Activated CD4-positive, alpha-beta T cell treated with anti-CD3 and anti-CD28 coated beads, Interleukin-2, amount 10 ng/mL, durations not matched to agents 7 days and 5 days (primary cell): ENCODE measurements at regions not wholly inside any gene's neighbourhood (a gene's known extent, or its start where the extent isn't known, plus 50 kb on each side); places are given as distances from the start of the nearest gene placed in this dataset.

Experiments used
- CTCF ChIA-PET: fragments of 350-600 bp; sonication (Branson Sonifier 250); formaldehyde crosslinking; loops from one replicate; lab custom pipeline; 2021; ENCODE audit warnings: antibody characterized with exemption; lab: Charles Lee
- POLR2A ChIA-PET: fragments of 350-600 bp; sonication (Branson Sonifier 250); formaldehyde crosslinking; loops from one replicate; lab custom pipeline; 2021; ENCODE audit warnings: antibody characterized with exemption; lab: Charles Lee
- DNase-seq: peaks from one replicate; pipeline ENCODE4 v3.0.0-alpha.2; 2020
- H3K27ac Mint-ChIP-seq: one replicate; pipeline ENCODE4 v1.8.0; 2021; ENCODE audit warnings: mild to moderate bottlenecking, moderate library complexity, mixed read lengths
- H3K27me3 Mint-ChIP-seq: one replicate; pipeline ENCODE4 v1.8.0; 2021; ENCODE audit warnings: mixed read lengths
- H3K36me3 Mint-ChIP-seq: one replicate; pipeline ENCODE4 v1.8.0; 2021; ENCODE audit warnings: low read depth, mixed read lengths
- H3K4me1 Mint-ChIP-seq: one replicate; pipeline ENCODE4 v1.8.0; 2021; ENCODE audit warnings: mixed read lengths
- H3K4me3 Mint-ChIP-seq: one replicate; pipeline ENCODE4 v1.8.0; 2021; ENCODE audit warnings: mild to moderate bottlenecking, moderate library complexity, mixed read lengths
- H3K9me3 Mint-ChIP-seq: one replicate; pipeline ENCODE4 v1.8.0; 2021; ENCODE audit warnings: mixed read lengths

- no peak overlapping the region for H3K27ac Mint-ChIP-seq
- no peak for DNase-seq
- H3K4me3 Mint-ChIP-seq = no peak overlapping the region
- no peaks in the 10 kb centered on the region for H3K27me3 Mint-ChIP-seq
- ChIA-PET CTCF (interaction anchor here (1.2 kb wide), 1 partner anchor 16 kb away, joined by 3 read pairs; no protein-coding TSS in a partner anchor), POLR2A (no interaction called here)
- peaks cover 8% of the 10 kb centered on the region for H3K9me3 Mint-ChIP-seq
- no peaks in the 10 kb centered on the region for H3K36me3 Mint-ChIP-seq
- H3K4me1 Mint-ChIP-seq = no peaks in the 10 kb centered on the region
Observed at GRCh38 chr13:58858870-58859371, 1227.4 kb downstream of the PCDH17 start.

GRCh38 chr13:58865286-58865685, 1233.7 kb downstream of the PCDH17 start:
- CTCF ChIA-PET = interaction anchor here (1.4 kb wide), 1 partner anchor 18 kb away, joined by 3 read pairs; no protein-coding TSS in a partner anchor
- Mint-ChIP-seq H3K27ac (no peak overlapping the region), H3K4me3 (no peak overlapping the region), H3K36me3 (no peaks in the 10 kb centered on the region), H3K9me3 (peaks cover 1% of the 10 kb centered on the region), H3K27me3 (no peaks in the 10 kb centered on the region), H3K4me1 (no peaks in the 10 kb centered on the region)
- DNase-seq = no peak
- POLR2A ChIA-PET = no interaction called here

DNA sequence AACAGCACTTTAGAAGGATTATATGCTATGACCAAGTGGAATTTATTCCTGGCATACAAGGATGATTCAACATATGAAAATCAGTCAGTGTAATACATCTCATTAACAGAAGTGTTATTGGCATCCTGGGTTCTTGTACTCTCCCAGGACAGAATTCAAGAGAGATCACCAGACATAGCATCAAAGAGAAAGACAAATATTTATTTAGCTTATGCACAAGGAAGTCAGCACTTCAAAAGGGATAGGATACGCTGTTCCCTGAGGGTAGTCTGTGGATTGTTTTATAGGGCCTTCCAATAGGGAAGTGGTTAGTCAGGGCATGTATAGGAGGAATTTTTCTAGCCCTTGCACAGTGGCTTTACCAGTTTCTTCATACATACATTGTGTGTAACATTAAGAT, 1238.0 kb downstream of the PCDH17 start:
- H3K27me3 Mint-ChIP-seq = no peaks in the 10 kb centered on the region
- no peak overlapping the region for H3K4me3 Mint-ChIP-seq
- DNase-seq = no peak
- no peak overlapping the region for H3K27ac Mint-ChIP-seq
- H3K4me1 Mint-ChIP-seq = no peaks in the 10 kb centered on the region
- H3K9me3 Mint-ChIP-seq = peaks cover 1% of the 10 kb centered on the region
- ChIA-PET CTCF (no interaction called here), POLR2A (no interaction called here)
- H3K36me3 Mint-ChIP-seq = no peaks in the 10 kb centered on the region

- no peak for DNase-seq
- H3K36me3 Mint-ChIP-seq = no peaks in the 10 kb centered on the region
- no peaks in the 10 kb centered on the region for H3K4me1 Mint-ChIP-seq
- no peak overlapping the region for H3K4me3 Mint-ChIP-seq
- ChIA-PET CTCF (no interaction called here), POLR2A (no interaction called here)
- no peaks in the 10 kb centered on the region for H3K9me3 Mint-ChIP-seq
- no peaks in the 10 kb centered on the region for H3K27me3 Mint-ChIP-seq
- H3K27ac Mint-ChIP-seq = no peak overlapping the region
Observed at GRCh38 chr13:58876473-58876872, 1244.9 kb downstream of the PCDH17 start.

- DNase-seq = no peak
- H3K9me3 Mint-ChIP-seq = no peaks in the 10 kb centered on the region
- H3K4me3 Mint-ChIP-seq = no peak overlapping the region
- no peaks in the 10 kb centered on the region for H3K36me3 Mint-ChIP-seq
- H3K4me1 Mint-ChIP-seq = no peaks in the 10 kb centered on the region
- ChIA-PET CTCF (no interaction called here), POLR2A (no interaction called here)
- no peaks in the 10 kb centered on the region for H3K27me3 Mint-ChIP-seq
- no peak overlapping the region for H3K27ac Mint-ChIP-seq
Observed at GRCh38 chr13:58879114-58879513, 1247.6 kb downstream of the PCDH17 start.

GRCh38 chr13:58882516-58882915, 1251.0 kb downstream of the PCDH17 start:
- DNase-seq = no peak
- Mint-ChIP-seq H3K4me3 (no peak overlapping the region), H3K27ac (no peak overlapping the region), H3K36me3 (no peaks in the 10 kb centered on the region), H3K4me1 (no peaks in the 10 kb centered on the region), H3K27me3 (no peaks in the 10 kb centered on the region), H3K9me3 (no peaks in the 10 kb centered on the region)
- ChIA-PET POLR2A (no interaction called here), CTCF (no interaction called here)

DNA sequence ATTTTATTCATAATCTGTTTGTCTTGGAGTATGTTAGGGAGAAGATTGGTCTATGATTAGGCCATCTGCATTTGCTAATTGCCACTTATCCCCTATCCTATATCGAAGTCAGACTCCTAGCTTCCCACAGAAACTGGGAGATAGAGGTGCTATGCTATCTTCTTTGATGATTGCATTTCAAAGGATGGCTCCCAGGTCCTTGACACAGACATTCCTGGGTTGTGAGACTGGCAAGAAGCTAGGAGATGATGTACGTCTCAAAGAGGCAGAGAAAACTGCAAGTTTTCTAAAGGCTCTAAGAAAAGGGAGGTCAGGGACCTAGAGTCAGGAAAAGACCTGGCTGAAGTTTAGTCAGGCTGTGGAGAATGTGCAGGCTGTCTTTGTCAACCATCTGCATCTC, 1251.9 kb downstream of the PCDH17 start:
- CTCF ChIA-PET = no interaction called here

GRCh38 chr13:58884353-58885209, 1253.0 kb downstream of the PCDH17 start:
- H3K4me1 Mint-ChIP-seq = no peaks in the 10 kb centered on the region
- no peaks in the 10 kb centered on the region for H3K36me3 Mint-ChIP-seq
- H3K9me3 Mint-ChIP-seq = no peaks in the 10 kb centered on the region
- ChIA-PET CTCF (no interaction called here), POLR2A (no interaction called here)
- H3K27ac Mint-ChIP-seq = no peak overlapping the region
- H3K27me3 Mint-ChIP-seq = no peaks in the 10 kb centered on the region
- no peak for DNase-seq
- H3K4me3 Mint-ChIP-seq = no peak overlapping the region

More for the DNA sequence above, 1251.9 kb downstream of the PCDH17 start:
- POLR2A ChIA-PET = no interaction called here
- no peak for DNase-seq
- Mint-ChIP-seq H3K27ac (no peak overlapping the region), H3K36me3 (no peaks in the 10 kb centered on the region), H3K4me3 (no peak overlapping the region), H3K4me1 (no peaks in the 10 kb centered on the region), H3K9me3 (no peaks in the 10 kb centered on the region), H3K27me3 (no peaks in the 10 kb centered on the region)

DNA sequence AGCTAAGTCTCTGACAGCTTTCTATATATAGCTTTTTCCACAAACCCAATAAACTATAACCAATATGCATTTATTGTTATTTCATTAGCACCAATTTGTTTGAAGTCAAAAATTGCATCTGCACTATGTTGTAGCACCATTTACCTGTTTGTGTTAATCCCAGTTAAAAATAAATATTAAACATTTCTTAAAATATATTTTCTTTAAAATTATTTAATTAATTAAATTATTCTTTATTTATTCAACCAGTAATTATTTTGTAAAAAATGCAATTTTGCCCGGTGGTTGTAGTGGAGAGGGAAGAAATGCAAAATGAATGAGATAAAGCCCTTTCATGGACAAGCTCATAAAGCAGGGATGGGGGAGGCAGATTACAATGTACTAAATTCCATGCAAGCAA, 1257.9 kb downstream of the PCDH17 start:
- Mint-ChIP-seq H3K36me3 (no peaks in the 10 kb centered on the region), H3K4me1 (no peaks in the 10 kb centered on the region), H3K27me3 (no peaks in the 10 kb centered on the region), H3K9me3 (no peaks in the 10 kb centered on the region), H3K4me3 (no peak overlapping the region), H3K27ac (no peak overlapping the region)
- no peak for DNase-seq
- ChIA-PET POLR2A (no interaction called here), CTCF (no interaction called here)

- Mint-ChIP-seq H3K27me3 (no peaks in the 10 kb centered on the region), H3K36me3 (no peaks in the 10 kb centered on the region), H3K4me3 (no peak overlapping the region), H3K4me1 (no peaks in the 10 kb centered on the region), H3K27ac (no peak overlapping the region), H3K9me3 (no peaks in the 10 kb centered on the region)
- ChIA-PET CTCF (no interaction called here), POLR2A (no interaction called here)
- no peak for DNase-seq
Observed at GRCh38 chr13:58893396-58893795, 1261.9 kb downstream of the PCDH17 start.

GRCh38 chr13:58906329-58907007, 1257.3 kb downstream of the DIAPH3 start:
- H3K9me3 Mint-ChIP-seq = peaks cover 2% of the 10 kb centered on the region
- H3K27me3 Mint-ChIP-seq = no peaks in the 10 kb centered on the region
- no peak for DNase-seq
- H3K4me1 Mint-ChIP-seq = no peaks in the 10 kb centered on the region
- CTCF ChIA-PET = interaction anchor here (0.5 kb wide), 1 partner anchor 995 kb away, joined by 8 read pairs; no protein-coding TSS in a partner anchor
- no peak overlapping the region for H3K27ac Mint-ChIP-seq
- POLR2A ChIA-PET = no interaction called here
- no peak overlapping the region for H3K4me3 Mint-ChIP-seq
- H3K36me3 Mint-ChIP-seq = no peaks in the 10 kb centered on the region

- DNase-seq = no peak
- no peak overlapping the region for H3K27ac Mint-ChIP-seq
- H3K4me3 Mint-ChIP-seq = no peak overlapping the region
- no peaks in the 10 kb centered on the region for H3K36me3 Mint-ChIP-seq
- ChIA-PET CTCF (no interaction called here), POLR2A (no interaction called here)
- no peaks in the 10 kb centered on the region for H3K27me3 Mint-ChIP-seq
- no peaks in the 10 kb centered on the region for H3K4me1 Mint-ChIP-seq
- H3K9me3 Mint-ChIP-seq = peaks cover 2% of the 10 kb centered on the region
Observed at GRCh38 chr13:58907347-58907746, 1256.4 kb downstream of the DIAPH3 start.

- H3K4me3 Mint-ChIP-seq = no peak overlapping the region
- H3K4me1 Mint-ChIP-seq = no peaks in the 10 kb centered on the region
- H3K9me3 Mint-ChIP-seq = peaks cover 2% of the 10 kb centered on the region
- no peaks in the 10 kb centered on the region for H3K27me3 Mint-ChIP-seq
- no peaks in the 10 kb centered on the region for H3K36me3 Mint-ChIP-seq
- no peak for DNase-seq
- CTCF ChIA-PET = no interaction called here
- POLR2A ChIA-PET = no interaction called here
- no peak overlapping the region for H3K27ac Mint-ChIP-seq
Observed at GRCh38 chr13:58908019-58908679, 1255.6 kb downstream of the DIAPH3 start.
